NCI-H2081 (cell line): ENCODE measurements at regions not wholly inside any gene's neighbourhood (a gene's known extent, or its start where the extent isn't known, plus 50 kb on each side); places are given as distances from the start of the nearest gene placed in this dataset.

Source experiments
- DNase-seq, 2 experiments: peaks; one replicate each; lab custom pipeline; 2025; lab: John Stamatoyannopoulos, UW

DNA sequence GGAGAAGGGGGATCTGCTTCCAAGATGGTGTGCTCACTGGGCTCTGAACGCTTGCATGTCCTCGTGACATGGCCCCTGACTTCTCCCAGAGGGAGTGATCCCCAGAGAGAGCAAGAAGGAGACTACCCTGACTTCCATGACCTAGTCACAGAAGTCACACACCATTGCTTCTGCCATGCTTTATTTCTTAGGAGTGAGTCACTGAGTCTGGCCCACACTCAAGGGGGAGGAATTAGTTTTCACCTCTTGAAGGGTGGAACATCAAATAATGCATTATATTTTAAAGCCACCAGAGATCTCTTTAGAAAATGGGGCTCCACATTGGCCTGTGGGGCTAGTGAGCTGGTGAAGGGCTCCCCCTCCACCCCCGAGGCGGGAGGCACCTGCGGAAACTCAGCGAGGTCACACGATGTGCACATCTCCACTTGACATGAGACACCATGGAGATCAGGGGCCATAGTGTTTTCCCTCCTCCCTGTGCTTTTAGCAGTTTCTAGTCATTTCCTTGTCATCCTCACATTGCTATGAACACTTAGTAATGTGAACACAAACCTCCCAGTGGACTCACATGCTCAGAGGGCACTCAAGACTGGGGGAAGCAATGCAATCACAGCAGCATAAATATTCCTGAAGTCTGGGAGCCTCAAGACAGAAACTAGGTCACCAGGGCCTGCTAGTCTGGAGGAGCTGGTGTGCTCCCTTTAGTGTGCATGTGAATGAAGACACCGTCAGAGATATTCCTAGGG, 87.4 kb upstream of the FZD10 start:
- no peak for DNase-seq

DNA sequence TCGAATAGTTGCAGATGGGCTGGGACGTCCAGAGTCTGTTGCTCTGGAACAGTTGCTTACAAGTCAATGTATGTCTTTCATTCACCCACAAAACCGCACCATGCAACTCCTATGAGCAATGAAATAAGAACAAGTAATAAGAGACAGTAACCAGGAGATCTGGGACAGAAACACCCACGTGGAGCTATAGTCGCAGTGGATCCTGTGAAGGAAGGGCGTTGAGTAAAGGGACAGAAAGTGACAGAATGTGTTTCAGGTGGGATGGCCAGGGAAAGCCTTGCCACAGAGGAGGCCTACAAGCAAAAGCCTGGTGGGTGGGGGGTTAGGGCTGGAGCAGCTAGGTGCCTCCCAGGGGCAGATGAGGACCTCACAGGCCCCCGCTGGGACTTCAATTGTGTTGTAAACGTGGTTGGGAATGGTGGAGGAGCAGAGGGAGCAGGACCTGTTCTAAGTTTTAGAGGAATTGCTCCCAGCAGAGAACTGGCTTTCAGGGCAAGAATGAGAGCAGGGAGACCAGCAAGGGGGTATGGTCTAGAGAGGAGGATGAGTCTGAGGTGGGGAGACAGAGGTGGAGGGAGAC, 86.7 kb upstream of the FZD10 start:
- DNase-seq: no peak

DNA sequence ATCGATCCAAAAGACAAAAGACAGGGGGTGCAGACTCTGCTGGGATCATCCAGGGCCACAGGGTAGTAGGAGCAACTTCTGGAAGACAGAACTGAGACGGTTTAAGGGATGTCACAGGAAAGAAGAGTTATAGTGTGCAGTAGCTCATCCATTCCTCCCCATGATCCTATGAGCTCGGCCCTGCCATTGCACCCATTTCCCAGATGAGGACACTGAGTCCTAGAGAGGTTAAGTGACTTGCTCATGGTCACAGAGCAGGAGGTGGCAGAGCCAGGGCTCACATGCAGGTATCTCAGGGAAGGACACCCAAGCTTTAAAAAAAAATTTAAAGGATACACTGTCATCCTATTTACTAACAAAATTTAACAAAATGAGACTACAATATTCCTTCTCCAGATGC, 86.1 kb upstream of the FZD10 start:
- no peak for DNase-seq

DNA sequence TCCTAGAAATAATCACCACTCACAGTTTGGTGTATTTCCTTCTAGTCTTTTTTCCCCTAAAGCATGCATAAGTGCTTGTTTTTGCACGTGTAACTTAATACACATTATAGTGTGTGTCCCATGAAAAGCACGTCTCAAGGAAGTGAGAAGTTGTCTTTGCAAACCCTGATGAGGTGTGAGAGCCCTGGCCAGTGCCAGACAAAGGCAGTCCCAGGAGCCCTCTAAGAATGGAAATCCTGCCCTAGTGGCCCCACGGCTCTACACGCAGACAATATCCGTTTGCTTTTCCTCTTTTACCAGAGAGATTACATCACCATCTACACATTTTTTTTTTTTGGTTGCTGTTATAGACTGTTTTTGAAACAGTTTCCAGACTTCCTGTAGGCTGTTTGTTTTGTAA, 85.5 kb upstream of the FZD10 start:
- no peak for DNase-seq

DNA sequence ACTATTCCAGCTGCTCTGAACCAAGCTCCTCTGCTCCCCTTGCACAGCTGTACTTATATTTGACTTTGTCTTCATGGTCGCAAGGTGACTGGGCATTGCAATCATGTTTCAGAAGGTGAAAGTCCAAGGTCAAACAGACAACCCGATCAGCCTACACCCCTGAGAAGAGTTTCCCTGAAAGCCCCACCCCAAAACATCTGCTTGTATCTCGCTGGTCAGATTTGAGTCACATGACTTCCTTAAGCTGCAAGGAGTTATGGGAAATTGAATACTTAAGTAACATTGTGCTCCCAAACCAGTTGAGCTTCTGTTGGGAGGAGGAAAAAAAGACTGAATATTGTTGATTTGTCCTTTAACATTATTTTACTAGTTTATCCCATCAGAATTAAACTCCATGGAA, 83.4 kb upstream of the FZD10 start:
- no peak for DNase-seq

DNA sequence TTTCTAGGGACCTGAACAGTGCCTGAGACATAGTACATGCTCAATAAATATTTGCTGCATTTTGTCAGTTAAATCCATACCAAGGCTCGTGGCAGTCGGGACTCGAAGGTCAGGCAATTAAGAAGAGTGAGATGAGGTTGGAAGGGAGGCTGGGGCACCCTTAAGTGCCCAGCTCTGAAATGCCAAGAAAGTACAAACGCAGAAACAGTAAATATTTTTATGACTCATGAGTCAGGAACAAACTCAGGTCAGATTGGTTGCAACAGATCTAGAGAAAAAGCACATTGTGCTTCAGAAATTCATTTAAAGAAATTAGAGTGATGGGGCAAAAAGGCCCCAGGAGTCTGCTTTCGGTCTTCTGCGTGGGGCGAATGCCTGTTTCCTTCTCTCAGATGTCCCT, 83.0 kb upstream of the FZD10 start:
- DNase-seq: no peak

DNA sequence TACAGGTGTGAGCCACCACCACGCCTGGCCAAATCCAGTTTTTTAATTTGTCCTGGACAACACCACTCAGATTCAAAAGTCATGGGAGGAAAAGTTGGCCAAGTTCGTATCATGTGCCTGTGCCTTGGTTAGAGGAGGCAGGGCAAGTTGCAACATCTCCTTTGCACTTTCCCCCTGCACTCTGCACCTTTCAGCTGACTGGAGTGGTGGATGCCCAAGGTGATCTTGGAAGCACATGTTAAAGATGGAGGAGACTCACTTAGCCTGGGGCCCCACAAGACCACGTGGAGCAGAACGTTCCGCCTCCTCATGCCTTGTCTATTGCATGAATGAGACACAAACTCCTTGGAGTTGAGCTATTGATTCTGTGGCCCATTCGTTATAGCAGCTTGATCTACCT, 82.1 kb upstream of the FZD10 start:
- DNase-seq: no peak

DNA sequence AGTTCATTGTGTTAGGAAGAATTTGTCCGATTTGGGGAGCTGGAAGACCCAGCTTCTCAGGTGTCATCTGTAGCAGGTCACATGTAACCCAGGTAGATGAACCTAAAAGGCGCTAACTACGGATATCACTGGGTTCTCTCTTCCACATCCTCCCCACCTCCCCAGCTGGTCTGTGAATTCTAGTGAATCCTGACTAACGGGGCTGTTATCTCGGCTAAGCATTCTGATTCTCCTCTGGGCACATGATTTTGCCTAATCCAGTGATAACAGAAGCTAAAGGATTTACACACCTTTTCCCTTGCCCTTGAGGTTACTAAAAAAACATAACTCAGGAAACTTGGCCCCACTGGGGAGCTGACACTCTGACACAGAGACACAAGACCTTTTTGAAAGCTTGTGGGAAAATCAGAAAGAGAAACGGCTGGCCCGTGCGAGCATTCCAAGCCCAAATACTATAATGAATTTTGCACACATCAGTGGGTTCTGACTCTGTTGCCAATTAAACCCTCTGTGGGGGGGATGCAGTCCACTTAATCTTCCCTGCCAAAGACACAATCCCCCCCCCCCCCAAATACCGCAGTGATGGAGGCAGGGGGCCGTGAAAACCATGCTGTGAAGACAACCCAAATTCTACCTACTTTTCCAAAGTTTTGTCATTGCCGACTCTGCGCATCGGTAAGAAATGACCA, 81.0 kb upstream of the FZD10 start:
- no peak for DNase-seq

DNA sequence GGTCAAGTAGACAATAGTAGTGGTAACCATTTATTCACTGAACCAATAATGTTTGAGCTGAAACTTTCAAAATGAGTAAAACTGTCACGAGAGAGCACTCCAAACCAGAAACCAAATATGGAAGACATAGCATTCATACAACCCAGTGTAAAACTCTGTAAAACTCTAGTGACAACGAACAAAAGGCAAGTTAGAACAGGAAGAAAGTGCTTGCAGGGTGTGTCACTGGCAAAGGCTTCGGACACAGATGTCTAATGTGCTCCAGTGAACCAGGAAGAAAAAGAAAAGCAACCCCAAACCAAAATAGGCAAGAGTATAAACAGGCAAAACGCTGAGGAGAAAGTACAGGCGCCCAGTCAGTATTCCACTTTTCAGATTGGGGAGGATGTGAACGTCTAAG, 79.3 kb upstream of the FZD10 start:
- DNase-seq: no peak

DNA sequence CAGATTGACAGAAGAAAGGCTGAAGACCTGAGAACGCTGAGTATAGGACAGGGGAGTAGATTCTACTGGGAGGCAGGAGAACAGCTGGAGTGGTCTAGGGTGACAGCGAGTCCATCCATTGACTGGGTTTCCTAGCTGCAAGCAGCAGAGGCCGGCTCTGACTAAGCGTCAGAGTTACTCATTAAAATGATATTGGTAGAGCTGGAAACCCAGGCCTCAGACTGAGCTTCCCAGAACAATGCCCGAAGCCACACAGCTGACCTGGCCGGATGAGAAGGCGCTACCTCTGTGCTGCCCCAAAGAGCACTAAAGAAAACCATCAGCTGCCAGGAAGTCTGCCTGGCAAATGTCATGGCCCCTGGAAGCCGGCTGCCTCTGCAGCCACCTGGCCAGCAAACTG, 78.5 kb upstream of the FZD10 start:
- DNase-seq: no peak

DNA sequence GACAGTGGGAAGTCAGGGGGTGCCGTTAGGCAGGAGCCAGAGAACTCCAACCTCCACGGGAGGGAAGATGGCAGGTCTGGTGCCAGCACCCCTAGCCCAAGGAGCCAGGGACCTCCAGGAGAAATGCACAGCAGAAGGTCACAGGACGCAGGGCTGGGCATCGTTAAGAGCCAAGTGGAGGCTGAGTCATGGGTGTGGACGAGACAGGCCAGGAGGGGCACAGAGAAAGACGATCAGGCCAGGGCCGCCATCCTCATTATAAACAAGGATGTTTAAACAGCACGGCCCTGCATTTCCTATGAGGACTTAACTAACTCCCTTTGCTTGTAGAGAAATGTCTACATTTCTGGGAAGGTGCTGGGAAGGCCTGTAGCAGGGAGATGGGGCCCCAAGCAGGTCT, 77.9 kb upstream of the FZD10 start:
- DNase-seq: no peak

DNA sequence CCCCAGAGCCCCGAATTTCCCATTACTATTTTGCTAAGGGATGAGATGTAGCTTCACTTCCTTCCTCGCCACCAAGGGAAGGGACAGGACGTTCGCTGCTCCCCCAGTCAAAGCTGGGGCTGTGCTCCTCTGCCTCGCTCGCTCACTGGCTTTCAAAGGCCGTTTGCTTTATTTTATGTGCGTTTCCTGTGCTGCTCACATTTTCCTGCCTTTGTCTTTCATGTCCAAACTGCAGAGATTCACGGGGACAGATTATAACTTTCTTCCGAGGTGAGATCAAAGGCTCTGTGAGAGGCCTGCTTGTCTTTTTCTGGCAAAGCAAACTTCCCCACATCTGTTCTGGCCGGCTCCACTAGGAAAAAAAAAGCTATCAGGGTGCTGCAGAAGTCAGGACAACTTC, 76.0 kb upstream of the FZD10 start:
- no peak for DNase-seq

DNA sequence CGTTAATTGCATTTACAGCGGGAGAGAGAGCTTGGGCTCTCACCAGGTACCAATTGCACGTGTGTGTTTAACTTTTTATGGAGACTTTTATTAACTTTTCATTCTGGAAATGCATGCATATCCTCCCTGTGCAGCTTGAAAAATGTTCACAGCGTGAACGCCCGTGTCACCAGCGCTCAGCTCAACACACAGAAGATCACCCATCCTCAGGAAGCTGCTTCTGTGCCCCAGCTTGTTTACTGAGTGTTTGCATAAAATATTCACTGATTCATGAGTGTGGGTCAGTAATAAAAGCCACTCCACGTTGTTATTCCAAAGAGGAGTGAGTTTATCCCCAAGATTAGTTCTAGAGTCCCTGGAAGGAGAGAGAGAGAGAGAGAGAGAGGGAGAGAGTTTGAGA, 75.5 kb upstream of the FZD10 start:
- DNase-seq: no peak

DNA sequence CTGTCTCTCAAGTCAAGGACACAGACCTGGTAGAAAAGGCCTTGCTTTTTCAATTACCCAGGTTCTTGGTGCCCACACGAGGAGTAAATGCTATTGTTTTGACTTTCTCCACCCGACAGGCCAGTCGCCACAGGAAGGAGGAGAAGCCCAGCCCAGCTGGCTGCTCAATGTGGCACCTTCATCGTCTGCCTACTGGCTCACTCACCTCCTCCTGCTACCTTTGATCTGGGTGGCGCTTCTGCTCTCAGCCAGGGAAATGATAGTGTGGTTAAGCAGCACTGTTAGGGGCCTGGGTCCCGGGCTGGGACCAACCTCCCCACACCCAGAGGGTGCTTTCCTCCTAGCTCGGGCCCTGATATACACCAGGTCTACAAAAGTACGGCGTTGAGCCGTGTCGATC, 75.0 kb upstream of the FZD10 start:
- DNase-seq: no peak

DNA sequence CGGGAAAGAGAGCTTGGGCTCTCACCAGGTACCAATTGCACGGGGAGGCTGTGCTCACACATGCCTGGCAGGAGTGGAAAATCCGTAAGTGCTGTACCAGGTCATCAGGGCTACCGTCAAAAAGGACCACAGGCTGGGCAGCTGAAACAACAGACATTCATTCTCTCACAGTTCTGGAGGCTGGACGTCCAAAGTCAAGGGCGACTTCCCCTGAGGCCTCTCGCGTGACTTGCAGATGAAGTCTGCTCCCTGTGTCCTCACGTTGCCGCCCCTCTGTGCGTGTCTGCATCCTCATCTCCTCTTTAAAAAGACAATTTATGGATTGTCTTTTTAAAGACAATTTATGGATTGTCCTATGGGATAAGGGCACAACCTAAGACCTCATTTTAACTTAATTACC, 73.8 kb upstream of the FZD10 start:
- DNase-seq: no peak

DNA sequence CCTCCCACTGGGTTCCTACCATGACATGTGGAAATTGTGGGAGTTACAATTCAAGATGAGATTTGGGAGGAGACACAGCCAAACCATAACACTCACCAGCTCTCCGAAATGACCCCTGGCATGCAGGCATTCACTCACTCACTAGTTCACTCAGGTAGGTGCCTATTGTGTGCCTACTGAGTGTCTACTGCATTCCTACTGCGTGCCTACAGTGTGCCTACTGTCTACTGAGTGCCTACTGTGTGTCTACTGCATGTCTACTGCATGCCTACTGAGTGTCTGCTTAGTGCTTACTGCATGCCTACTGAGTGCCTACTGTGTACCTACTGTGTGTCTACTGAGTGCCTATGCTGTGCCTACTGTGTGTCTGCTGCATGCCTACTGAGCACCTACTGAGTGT, 71.7 kb upstream of the FZD10 start:
- DNase-seq: no peak

DNA sequence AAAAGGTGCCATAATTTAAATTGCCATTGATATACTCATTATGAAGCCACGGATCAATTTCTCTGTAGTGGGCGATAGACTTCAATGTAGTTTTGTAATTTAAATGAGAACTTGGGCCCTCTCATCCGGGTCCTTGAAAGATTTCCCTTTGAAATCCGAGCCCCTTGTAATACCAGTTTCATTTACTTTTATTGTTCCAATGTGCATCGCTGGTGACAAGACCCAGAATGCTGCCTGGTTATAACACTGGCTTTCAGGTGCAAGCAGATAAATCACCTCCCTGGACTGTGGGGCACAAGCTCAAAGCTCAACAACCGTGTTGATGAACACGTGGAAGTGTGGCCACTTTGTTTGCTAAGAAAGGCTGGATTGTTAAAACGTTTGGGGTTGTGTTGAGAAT, 68.9 kb upstream of the FZD10 start:
- no peak for DNase-seq

DNA sequence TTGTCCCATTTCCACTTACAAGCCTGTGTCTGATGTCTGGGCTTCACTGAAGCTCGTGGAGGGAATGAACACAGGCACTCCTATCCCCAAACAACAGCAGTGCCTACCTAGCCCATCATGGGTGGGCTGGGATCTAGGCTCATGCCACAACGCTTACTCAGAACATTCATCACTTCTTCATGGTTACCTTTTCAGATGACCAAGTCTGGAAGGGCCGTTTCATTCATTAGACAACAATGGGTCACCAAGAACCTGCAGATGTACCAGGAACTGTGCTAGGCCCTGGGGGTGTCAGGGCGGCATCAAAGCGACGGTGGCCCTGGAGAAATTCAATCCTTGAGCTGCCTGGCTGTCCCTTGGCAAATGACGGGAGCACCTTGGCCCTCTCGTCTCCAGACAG, 64.9 kb upstream of the FZD10 start:
- DNase-seq: no peak

DNA sequence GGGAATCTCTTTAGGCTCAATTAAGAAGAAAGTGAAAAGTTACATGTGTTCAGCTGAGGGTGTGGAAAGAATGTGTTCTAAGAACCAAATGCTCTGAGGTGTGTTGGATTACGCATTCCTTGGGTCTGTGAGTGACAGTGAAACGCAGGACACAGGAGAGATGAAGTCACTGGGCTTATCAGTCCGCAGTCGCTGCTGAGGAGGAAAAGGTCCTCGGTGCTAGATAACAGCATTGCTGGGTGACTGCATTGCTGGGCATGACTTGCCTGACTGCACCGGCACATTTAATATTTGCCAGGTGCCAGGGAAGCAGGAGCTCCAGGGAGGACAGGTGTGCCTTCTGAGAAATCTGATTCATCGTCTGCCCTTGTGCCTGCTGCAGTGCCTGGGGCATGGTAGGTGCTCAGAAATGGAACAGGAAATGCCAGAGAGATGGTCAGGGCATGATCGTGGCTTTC, 64.4 kb upstream of the FZD10 start:
- no peak for DNase-seq

DNA sequence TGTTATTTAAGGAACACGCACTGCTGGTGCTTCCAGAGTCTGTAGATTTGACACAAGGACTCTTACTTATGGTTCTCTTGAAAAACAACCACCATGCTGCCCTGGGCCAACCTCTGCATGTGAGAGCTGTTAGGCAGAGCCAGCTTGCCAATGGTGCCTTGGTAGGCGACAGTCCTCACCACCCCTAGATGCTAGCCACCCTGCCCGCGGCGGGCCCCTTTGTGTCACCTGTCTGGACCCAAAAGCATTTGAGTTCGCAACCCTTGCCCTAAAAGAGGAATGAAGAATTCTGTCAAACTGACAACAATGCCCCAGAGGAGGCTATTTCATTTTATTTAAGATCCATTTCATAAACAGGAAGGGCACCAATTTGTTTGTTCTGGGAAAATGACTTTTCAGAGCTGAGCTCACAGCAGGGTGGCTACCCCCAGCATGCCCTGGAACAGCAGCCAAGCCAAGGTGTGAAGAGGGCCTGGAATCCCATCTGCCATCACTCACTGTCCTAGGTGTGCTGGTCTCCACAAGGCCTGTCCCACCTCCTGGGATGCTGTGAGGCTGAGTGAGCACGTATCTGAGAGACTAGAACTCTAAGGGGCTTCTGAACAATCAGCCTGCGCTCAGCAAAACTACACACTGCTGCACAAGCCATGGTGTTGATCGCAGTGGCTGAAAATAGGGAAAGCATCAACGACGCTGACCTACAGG, 63.8 kb upstream of the FZD10 start:
- DNase-seq: no peak

DNA sequence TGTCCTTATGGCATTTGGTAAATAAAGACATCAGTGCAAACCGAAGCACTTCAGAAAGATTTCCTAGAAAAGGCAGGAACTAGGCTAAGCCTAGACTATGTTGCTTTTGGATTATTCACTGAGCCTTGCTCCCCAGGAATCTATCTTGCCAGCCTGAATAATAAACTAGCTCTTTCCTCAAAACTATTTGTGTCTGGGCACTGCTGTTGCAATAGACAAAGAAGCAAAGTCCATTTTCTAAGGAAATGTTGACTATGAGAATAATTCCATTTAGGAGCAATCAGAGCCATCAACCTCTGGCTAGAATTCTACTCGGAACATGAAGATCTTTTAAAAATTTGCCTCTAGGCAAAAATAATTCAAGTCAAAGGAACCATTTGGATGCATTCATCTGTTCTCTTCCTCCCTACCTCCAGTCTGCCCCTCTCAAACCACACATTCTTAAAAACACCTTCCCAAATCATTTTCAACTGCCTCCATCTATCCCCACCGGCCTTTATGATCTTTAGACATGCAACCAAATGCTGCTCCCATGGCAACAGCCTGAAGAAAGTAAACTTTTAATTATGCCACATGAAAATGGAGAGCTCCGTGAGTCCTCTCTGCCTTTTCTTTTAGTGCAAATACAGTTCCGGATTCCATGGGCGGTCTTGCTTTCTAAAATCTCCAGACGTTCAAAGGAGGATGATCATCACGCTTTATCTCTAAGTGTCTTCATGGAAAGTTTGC, 61.5 kb upstream of the FZD10 start:
- DNase-seq: no peak

DNA sequence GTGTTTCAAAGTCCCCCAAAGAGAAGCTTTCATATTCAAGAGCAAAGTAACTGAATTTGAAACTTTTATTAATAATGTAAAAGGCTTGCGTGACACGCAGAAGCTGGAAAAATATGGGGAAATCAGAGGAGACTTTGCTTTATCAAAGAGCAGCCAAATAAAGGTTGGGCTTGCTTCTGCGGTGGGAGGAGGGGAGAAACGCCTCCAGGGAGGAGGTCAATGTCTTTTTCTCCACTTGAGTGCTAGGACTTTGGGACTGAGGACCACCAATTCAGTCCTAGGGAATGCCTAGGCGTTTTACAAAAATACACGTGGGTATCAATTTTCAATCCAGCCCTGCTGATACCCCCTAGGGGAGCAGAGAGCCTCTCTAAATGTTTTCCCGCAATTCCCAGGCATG, 60.9 kb upstream of the FZD10 start:
- no peak for DNase-seq
